GM12874 (cell line): ENCODE measurements at regions not wholly inside any gene's neighbourhood (a gene's known extent, or its start where the extent isn't known, plus 50 kb on each side); places are given as distances from the start of the nearest gene placed in this dataset.

Experiments used
- CTCF ChIP-seq: IDR thresholded peaks from 2 replicates; pipeline ENCODE4 v1.5.1; 2011; ENCODE audit warnings: low read depth, mild to moderate bottlenecking, control low read depth, low read length, moderate library complexity; ENCODE audit not compliant: insufficient read depth

DNA sequence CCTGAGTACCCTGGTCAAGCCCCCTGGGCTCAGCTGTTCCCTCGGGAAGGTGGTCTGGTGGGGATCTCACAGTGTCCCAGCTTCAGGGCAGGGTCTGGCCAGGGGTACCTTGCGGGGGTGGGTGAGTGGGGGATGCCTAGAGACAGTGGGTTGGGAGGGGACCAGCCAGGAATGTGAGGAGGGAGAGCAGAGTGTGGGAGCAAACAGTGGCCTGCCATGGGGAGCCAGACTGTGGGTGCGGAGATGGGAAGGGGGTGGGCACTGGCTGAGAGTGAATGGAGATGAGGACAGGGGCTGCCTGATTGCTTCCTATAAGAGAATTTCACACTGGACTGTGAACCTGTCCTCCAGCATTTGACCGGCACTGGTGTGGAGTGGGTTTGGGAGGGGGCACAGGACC is 95.1 kb downstream of the VEGFA start:
- no peak for TF ChIP-seq CTCF

DNA sequence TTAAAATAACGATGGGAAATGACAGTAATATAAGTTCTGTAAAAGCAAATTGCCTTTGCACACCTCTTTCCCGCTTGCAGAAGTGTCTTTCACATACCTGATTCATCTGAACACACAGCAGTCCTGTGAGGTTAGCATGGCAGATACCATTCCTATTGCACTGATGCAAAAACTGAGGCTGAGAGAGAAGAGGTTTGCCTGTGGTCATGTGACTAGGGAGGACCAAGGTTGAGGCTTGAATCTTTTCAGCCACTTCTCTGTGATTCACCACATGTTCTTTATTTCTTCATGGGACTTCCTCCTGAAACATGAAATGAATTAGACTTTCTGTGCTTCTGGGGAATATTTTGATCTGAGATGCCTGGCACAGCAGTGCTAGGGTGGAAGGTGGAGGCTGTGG is 92.9 kb downstream of the VEGFA start:
- no peak for TF ChIP-seq CTCF

- no peak for TF ChIP-seq CTCF
These were observed 91.3 kb downstream of the VEGFA start for GRCh38 chr6:43861212-43861894.

DNA sequence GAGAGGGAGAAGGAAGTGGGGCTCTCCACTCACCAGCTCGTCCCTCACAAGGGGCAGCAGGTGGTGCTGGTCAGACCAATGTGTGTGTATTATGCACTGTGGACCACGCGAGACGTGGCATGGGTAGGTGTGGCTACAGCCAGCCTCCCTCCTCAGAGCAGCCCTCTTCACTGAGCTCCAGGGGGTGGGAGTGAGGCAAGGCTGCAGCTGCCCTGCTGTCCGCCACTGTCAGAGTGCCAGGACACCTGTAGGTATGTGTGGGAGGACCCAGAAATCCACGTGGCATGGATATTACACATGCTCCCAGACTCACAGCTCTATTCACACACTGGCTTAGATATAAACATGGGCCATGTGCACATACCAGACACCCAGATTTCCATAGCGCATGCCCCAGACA is 90.3 kb downstream of the VEGFA start:
- no peak for TF ChIP-seq CTCF

DNA sequence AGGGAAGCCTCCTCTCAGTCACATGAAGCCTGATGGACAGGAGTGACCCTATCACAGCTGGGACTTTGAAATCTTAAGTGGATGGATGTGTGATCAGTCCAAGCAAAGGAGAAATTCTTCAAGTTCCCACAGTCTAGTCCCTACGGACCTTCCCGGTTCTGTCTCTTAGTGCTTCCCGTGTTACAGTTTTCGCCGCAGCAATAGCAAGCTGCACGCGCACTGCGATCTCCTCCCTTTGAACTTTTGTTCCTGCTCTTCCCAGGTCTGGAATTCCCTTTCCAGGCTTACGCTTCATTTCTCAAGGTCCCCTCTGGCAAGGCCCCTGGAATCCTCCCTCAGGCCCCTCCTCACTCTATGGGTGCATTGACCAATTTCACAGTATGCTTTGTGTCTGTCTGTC is 89.2 kb downstream of the VEGFA start:
- no peak for TF ChIP-seq CTCF

DNA sequence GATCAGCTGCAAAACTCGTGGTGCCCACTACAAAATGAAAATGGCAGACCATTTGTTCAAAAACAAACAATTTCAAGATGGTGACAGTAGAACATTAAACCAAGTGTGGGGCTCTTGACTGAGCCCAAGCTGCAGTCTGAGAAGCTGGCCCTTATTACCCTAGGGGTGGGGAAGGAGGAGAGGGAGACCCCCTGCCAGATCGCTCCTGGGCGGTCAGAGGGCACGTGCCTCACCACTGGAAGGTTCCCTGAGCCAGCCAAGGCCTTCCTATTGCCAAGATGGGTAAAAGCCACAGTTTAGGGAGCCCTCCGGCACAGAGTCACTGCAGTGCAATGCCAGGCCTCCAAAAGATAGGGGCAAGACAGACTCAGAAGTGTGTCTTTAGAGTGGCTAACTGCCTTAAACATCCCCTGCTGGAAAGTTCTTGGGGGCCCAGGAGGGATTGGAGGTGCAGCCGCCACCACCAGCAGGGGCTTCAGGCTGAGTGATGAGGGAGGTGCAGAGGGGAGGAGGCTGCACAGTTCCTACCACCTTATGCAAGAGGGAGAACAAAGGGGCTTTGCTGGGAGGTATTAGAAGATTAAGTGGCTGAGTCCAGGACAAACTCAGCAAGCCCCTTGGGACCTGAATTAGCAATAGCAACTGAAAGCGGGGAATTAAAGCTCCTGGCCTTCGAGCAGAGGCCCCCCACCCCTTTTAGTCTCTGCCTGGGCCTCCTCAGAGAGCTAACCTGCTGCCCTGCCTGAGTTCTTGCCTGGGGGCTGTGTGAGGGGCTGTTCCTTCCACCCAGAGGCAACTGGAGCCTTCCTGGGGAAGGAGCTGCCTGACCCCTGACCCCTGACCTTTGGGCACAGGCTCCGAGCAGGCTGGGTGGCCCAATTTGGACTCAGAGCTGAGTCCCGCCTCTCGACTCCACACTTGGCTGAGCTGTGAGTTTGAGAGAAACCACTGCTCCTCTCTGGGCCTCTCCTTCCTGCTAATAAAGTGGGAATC is 88.4 kb downstream of the VEGFA start:
- TF ChIP-seq CTCF = no peak

- TF ChIP-seq CTCF = 0 out of 2 replicates have a peak, but pooled peaks have one; percentile 18
These were observed 86.2 kb downstream of the VEGFA start for GRCh38 chr6:43856005-43856765.
